ENCODE measurements at regions not wholly inside any gene's neighbourhood (a gene's known extent, or its start where the extent isn't known, plus 50 kb on each side); places are given as distances from the start of the nearest gene placed in this dataset.

DNA sequence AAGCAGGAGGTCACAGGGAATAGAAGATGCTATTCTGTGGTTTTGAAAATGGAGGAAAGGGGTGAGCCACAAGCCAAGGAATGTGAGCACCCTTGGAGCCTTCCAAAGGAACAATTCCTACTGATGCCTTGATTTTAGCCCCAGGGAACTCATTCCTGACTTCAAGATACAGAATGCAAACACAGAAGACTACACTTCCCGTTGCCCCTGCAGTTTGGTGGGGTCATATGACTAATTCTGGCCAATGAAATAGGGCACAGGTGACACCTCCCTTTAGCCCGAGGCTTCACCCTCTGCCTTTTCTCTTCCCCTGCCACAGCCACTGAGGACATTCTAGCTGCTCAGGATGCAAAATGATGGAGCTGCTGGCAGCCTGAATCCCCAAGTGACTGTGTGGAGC, 126.1 kb downstream of the INHBB start (continued):
- TF ChIP-seq, protein P1, sequence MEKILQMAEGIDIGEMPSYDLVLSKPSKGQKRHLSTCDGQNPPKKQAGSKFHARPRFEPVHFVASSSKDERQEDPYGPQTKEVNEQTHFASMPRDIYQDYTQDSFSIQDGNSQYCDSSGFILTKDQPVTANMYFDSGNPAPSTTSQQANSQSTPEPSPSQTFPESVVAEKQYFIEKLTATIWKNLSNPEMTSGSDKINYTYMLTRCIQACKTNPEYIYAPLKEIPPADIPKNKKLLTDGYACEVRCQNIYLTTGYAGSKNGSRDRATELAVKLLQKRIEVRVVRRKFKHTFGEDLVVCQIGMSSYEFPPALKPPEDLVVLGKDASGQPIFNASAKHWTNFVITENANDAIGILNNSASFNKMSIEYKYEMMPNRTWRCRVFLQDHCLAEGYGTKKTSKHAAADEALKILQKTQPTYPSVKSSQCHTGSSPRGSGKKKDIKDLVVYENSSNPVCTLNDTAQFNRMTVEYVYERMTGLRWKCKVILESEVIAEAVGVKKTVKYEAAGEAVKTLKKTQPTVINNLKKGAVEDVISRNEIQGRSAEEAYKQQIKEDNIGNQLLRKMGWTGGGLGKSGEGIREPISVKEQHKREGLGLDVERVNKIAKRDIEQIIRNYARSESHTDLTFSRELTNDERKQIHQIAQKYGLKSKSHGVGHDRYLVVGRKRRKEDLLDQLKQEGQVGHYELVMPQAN (conservative IDR thresholded peaks at IDR 0.05) = no peak
- TF ChIP-seq HDGF (IDR thresholded peaks at IDR 0.05) (no peak), RAD21 (IDR thresholded peaks at IDR 0.05; ENCODE audit: insufficient read depth, low read depth, low read length) (no peak)

DNA sequence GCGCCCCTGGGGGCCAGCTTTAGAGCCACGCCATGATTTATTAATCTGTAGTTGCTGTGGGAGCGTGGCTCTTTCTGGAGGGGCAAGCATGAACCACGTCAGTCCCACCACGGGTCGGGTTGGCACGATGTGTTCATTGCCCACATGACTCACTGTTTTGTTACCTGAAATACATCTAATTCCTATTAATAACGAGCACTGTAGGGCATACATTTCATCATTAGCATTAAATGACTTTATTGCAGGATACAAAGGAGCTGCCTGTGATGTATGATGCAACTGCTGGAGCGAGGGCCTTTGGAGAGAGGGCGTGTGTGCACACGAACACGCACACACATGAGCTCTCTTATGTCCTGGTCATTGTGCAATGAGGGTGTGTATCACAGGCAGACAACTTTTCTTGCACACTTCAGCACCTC, 127.0 kb downstream of the INHBB start:
- FAIRE-seq (no peak), DNase-seq (ENCODE audit: low read depth, low spot score) (no peak), ATAC-seq (no peak)
- Histone ChIP-seq H3K9ac (ENCODE audit: control insufficient read depth, insufficient read depth, low read length) (no peak overlapping the region), H3K9me3 (replicated peaks; ENCODE audit: control insufficient read depth, insufficient read depth, low read length) (no peaks in the 10 kb centered on the region), H3K27ac (ENCODE audit: control insufficient read depth, insufficient read depth) (no peak overlapping the region), H2AFZ (ENCODE audit: control insufficient read depth, low read depth, low read length) (no peak overlapping the region), H3K79me2 (ENCODE audit: control insufficient read depth, insufficient read depth, low read length) (no peaks in the 10 kb centered on the region), H3K27me3 (replicated peaks in 1 of 2; ENCODE audit: control insufficient read depth in 2 of 2, insufficient read depth in 2 of 2, low read length in 1 of 2) (peaks cover 0 to 2% of the 10 kb centered on the region in 2 experiments; a peak in 2 of 4 replicates), H3K4me2 (ENCODE audit: control insufficient read depth, insufficient read depth) (no peak overlapping the region), H3K4me3 (no peak overlapping the region), H3K36me3 (ENCODE audit: control insufficient read depth in 2 of 2, insufficient read depth in 2 of 2, low read length in 1 of 2) (no peaks in the 10 kb centered on the region), H4K20me1 (ENCODE audit: control insufficient read depth, insufficient read depth) (no peaks in the 10 kb centered on the region), H3K4me1 (ENCODE audit: control insufficient read depth, insufficient read depth, low read length) (no peaks in the 10 kb centered on the region)
- BruUV-seq (replicated peaks) = no TSS peak
- in situ Hi-C loops (cut with MboI) (no loop called here), intact Hi-C loops (cut with micrococcal nuclease; ENCODE audit: unreplicated experiment) (no loop called here)
- CTCF ChIA-PET = no interaction called here
- WGBS (ENCODE audit: insufficient coverage, insufficient replicate concordance, low lambda C conversion rate, missing lambda C conversion rate) = 48% methylated on average over 12 of the region's 12 CpGs
- POLR2A ChIA-PET = no interaction called here
- no peak for TF ChIP-seq RFX5 (IDR thresholded peaks at IDR 0.05; ENCODE audit: low read depth, low read length)
- SMC1A ChIA-PET (ENCODE audit: uncharacterized antibody, unreplicated experiment) = no interaction called here
- RAD21 ChIA-PET (ENCODE audit: unreplicated experiment) = no interaction called here

Measured in GM12878 (cell line).